ENCODE measurements at regions not wholly inside any gene's neighbourhood (a gene's known extent, or its start where the extent isn't known, plus 50 kb on each side); places are given as distances from the start of the nearest gene placed in this dataset.

GRCh38 chr2:18845854-18846445, 256.6 kb upstream of the NT5C1B start:
- no peak overlapping the region for H3K4me3 ChIP-seq (ENCODE audit: low read depth, low read length)
- TF ChIP-seq, protein P1, sequence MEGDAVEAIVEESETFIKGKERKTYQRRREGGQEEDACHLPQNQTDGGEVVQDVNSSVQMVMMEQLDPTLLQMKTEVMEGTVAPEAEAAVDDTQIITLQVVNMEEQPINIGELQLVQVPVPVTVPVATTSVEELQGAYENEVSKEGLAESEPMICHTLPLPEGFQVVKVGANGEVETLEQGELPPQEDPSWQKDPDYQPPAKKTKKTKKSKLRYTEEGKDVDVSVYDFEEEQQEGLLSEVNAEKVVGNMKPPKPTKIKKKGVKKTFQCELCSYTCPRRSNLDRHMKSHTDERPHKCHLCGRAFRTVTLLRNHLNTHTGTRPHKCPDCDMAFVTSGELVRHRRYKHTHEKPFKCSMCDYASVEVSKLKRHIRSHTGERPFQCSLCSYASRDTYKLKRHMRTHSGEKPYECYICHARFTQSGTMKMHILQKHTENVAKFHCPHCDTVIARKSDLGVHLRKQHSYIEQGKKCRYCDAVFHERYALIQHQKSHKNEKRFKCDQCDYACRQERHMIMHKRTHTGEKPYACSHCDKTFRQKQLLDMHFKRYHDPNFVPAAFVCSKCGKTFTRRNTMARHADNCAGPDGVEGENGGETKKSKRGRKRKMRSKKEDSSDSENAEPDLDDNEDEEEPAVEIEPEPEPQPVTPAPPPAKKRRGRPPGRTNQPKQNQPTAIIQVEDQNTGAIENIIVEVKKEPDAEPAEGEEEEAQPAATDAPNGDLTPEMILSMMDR (IDR thresholded peaks at IDR 0.05; ENCODE audit: insufficient read depth, low read depth, low read length, missing control alignments), result no peak
- DNase-seq (ENCODE audit: low read depth), result no peak

DNA sequence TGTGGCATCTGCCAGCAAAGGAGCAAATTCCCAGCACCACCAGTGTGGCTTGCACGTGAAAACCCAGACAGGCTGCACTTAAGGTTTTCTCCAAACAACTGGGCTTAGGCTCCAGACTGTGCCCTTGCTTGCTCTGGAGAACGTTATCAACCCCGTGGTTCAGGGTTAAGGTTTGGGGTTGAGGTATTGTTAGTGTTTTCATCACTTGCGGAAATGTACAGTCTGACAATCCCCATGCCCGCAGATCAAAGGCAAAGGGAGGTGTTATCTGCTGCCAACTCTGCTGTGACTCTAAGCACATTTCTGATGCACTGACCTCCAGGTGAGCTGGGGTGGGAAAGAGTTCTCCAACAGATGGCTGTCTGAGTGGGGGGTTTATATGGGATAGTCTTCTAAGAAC, 253.5 kb upstream of the NT5C1B start:
- no peak for DNase-seq (ENCODE audit: low read depth)
- H3K4me3 ChIP-seq (ENCODE audit: low read depth, low read length), result no peak overlapping the region
- TF ChIP-seq, protein P1 (IDR thresholded peaks at IDR 0.05; ENCODE audit: insufficient read depth, low read depth, low read length, missing control alignments), result no peak

DNA sequence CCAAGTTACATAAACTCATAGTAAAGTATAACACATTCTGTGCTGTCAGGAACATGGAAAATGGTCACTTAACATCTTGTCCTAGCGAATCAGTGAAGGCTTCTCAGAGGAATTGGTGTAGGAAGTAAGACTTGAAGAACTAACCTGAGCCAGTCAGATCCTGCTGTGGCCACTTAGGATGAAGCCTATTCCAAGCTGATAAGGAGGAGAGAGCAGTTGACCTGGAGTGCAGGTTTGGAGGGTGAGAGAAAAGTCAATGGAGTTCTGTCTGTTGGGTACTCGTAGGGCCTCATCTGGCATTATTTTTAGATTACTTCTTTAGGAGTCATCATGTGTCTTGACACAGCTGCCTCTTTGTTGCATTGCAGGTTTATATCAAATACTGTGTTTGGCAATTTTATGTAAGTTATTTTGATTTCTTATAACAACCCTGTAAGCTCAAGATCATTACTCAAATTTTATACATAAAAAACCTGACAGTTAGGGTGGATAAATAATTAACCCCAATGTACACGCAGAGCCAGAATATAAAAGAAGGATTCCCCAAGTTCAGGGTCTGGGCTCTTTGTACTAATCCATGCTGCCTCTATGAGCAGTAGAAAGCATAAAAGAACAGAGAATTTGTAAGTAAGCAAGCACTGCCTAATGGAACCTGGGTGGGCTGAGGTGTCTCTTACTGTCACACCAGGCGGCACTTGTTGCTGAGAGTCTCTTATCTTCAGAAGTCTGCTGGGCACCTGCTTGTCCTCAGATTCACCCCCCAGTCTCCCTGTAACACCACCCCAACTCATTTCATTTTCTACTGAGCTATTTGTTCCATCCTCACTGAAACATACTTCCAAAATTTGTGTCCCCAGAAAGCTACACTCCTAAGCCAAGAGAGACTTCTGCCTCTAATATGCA, 252.1 kb upstream of the NT5C1B start:
- DNase-seq (ENCODE audit: low read depth), result no peak
- TF ChIP-seq, protein P1 (IDR thresholded peaks at IDR 0.05; ENCODE audit: insufficient read depth, low read depth, low read length, missing control alignments), result no peak
- no peak overlapping the region for H3K4me3 ChIP-seq (ENCODE audit: low read depth, low read length)

DNA sequence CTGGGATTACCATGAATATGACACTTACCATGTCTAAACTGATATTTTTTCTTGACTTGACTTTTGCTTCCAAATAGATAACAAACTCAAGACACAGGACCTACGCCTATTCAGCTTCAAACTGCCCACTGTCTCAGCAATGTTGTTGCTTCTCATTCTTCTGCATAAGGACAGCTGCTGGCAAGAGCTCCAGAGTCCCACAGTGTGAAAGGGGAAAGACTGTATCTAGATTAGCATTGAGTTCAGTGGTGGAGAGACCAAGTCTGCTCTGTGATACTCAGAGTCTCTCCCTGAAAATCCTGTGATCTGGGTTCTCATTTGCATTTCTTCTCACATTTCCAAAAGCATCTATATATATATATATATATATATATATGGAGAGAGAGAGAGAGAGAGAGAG, 247.9 kb upstream of the NT5C1B start:
- TF ChIP-seq, protein P1 (IDR thresholded peaks at IDR 0.05; ENCODE audit: insufficient read depth, low read depth, low read length, missing control alignments), result no peak
- no peak for DNase-seq (ENCODE audit: low read depth)
- no peak overlapping the region for H3K4me3 ChIP-seq (ENCODE audit: low read depth, low read length)

- DNase-seq (ENCODE audit: low read depth), result no peak
- no peak overlapping the region for H3K4me3 ChIP-seq (ENCODE audit: low read depth, low read length)
- TF ChIP-seq, protein P1 (IDR thresholded peaks at IDR 0.05; ENCODE audit: insufficient read depth, low read depth, low read length, missing control alignments), result no peak
Observed at GRCh38 chr2:18836436-18836835, 247.1 kb upstream of the NT5C1B start.

DNA sequence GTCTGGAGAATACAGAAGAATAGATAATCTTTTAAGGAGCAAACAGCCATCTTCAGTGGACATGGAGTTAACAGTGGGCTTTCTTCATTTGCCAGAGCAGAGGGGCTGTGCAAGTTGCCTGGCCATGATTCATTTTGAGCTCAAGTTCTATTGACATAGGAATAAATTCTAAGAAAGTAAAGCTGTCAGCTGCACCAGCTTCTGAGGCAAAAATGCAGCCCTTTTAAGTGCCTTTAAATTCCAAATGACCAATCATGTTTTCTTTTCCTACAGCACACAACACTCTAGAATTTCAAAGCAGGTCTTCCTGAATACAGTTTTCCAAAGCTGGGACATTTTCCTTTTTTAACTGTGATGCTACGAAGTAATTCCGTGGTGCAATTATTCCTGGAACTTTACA, 246.4 kb upstream of the NT5C1B start:
- no peak for DNase-seq (ENCODE audit: low read depth)
- TF ChIP-seq, protein P1 (IDR thresholded peaks at IDR 0.05; ENCODE audit: insufficient read depth, low read depth, low read length, missing control alignments), result no peak
- no peak overlapping the region for H3K4me3 ChIP-seq (ENCODE audit: low read depth, low read length)
